ENCODE measurements at regions not wholly inside any gene's neighbourhood (a gene's known extent, or its start where the extent isn't known, plus 50 kb on each side); places are given as distances from the start of the nearest gene placed in this dataset.

DNA sequence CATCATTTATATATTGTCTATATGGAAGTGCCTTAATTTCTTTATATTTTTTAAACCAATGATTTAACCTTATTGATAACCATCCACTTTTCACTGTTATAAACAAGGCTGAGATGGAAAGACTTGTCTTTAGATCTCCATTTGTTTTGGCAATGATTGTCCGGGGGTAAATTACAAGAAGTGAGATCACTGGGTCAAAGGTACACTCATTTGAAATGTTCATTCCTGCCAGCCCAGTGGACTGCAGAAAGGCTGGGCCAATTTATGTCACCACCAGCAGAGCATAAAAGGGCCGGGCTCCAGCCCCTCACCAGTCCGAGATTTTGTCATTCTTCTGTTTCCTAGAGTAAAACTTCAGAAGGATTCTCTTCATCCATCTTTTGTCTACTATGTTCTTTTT is 93.6 kb upstream of the NEO1 start:
- POLR2A ChIA-PET = no interaction called here
- Histone ChIP-seq H3K4me1 (no peaks in the 10 kb centered on the region), H3K4me3 (ENCODE audit: low read depth, low read length) (no peak overlapping the region), H3K27me3 (replicated peaks; ENCODE audit: control insufficient read depth, insufficient read depth, low read length) (no peaks in the 10 kb centered on the region), H3K36me3 (ENCODE audit: control insufficient read depth, insufficient read depth, low read length) (no peaks in the 10 kb centered on the region), H3K9me3 (no peaks in the 10 kb centered on the region)
- H3K4me3 Mint-ChIP-seq (ENCODE audit: unreplicated experiment) = no peak overlapping the region
- no TSS peak for BruUV-seq (replicated peaks)
- DNase-seq = no peak
- H3K4me1 Mint-ChIP-seq (ENCODE audit: low read depth, unreplicated experiment) = no peaks in the 10 kb centered on the region
- H3K27me3 Mint-ChIP-seq (ENCODE audit: insufficient read depth, unreplicated experiment) = peaks cover 2% of the 10 kb centered on the region
- H3K9me3 Mint-ChIP-seq (ENCODE audit: unreplicated experiment) = peaks cover 1% of the 10 kb centered on the region
- H3K36me3 Mint-ChIP-seq (ENCODE audit: insufficient read depth, unreplicated experiment) = no peaks in the 10 kb centered on the region
- intact Hi-C loops (cut with micrococcal nuclease; ENCODE audit: unreplicated experiment) = no loop called here
- CTCF ChIA-PET = no interaction called here
- TF ChIP-seq, protein P1, sequence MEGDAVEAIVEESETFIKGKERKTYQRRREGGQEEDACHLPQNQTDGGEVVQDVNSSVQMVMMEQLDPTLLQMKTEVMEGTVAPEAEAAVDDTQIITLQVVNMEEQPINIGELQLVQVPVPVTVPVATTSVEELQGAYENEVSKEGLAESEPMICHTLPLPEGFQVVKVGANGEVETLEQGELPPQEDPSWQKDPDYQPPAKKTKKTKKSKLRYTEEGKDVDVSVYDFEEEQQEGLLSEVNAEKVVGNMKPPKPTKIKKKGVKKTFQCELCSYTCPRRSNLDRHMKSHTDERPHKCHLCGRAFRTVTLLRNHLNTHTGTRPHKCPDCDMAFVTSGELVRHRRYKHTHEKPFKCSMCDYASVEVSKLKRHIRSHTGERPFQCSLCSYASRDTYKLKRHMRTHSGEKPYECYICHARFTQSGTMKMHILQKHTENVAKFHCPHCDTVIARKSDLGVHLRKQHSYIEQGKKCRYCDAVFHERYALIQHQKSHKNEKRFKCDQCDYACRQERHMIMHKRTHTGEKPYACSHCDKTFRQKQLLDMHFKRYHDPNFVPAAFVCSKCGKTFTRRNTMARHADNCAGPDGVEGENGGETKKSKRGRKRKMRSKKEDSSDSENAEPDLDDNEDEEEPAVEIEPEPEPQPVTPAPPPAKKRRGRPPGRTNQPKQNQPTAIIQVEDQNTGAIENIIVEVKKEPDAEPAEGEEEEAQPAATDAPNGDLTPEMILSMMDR (IDR thresholded peaks at IDR 0.05; ENCODE audit: insufficient read depth in 1 of 2, low read depth in 1 of 2, low read length in 1 of 2, severe bottlenecking in 1 of 2, unreplicated experiment in 1 of 2) = no peak
- H3K27ac Mint-ChIP-seq (ENCODE audit: unreplicated experiment) = no peak overlapping the region

DNA sequence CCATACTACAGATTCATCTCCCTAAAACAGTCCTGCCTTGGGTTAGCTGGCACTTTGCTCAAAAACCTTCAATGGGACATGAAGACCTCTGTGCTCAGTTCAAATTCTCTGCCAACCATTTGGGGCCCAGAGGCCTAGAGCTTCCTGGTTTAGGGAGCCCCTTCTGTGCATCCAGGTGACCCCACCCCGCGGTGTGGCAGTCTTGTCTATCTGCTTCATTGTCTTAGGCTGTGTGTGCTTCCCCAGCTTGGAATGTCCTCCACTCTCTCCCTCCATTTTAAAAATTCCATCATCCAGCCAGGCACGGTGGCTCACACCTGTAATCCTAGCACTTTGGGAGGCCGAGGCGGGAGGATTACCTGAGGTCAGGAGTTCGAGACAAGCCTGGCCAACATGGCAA is 99.0 kb upstream of the NEO1 start:
- Histone ChIP-seq H3K36me3 (ENCODE audit: control insufficient read depth, insufficient read depth, low read length) (no peaks in the 10 kb centered on the region), H3K27me3 (replicated peaks; ENCODE audit: control insufficient read depth, insufficient read depth, low read length) (no peaks in the 10 kb centered on the region), H3K4me3 (ENCODE audit: low read depth, low read length) (no peak overlapping the region), H3K9me3 (0 out of 2 replicates have a peak, but pooled peaks cover 3% of the 10 kb centered on the region), H3K4me1 (no peaks in the 10 kb centered on the region)
- H3K4me1 Mint-ChIP-seq (ENCODE audit: low read depth, unreplicated experiment) = no peaks in the 10 kb centered on the region
- ChIA-PET CTCF (no interaction called here), POLR2A (no interaction called here)
- no peak overlapping the region for H3K27ac Mint-ChIP-seq (ENCODE audit: unreplicated experiment)
- H3K9me3 Mint-ChIP-seq (ENCODE audit: unreplicated experiment) = peaks cover 6% of the 10 kb centered on the region
- peaks cover 5% of the 10 kb centered on the region for H3K27me3 Mint-ChIP-seq (ENCODE audit: insufficient read depth, unreplicated experiment)
- intact Hi-C loops (cut with micrococcal nuclease; ENCODE audit: unreplicated experiment) = no loop called here
- H3K36me3 Mint-ChIP-seq (ENCODE audit: insufficient read depth, unreplicated experiment) = no peaks in the 10 kb centered on the region
- TF ChIP-seq, protein P1 (IDR thresholded peaks at IDR 0.05; ENCODE audit: insufficient read depth in 1 of 2, low read depth in 1 of 2, low read length in 1 of 2, severe bottlenecking in 1 of 2, unreplicated experiment in 1 of 2) = no peak
- BruUV-seq (replicated peaks) = no TSS peak
- DNase-seq = no peak
- no peak overlapping the region for H3K4me3 Mint-ChIP-seq (ENCODE audit: unreplicated experiment)

DNA sequence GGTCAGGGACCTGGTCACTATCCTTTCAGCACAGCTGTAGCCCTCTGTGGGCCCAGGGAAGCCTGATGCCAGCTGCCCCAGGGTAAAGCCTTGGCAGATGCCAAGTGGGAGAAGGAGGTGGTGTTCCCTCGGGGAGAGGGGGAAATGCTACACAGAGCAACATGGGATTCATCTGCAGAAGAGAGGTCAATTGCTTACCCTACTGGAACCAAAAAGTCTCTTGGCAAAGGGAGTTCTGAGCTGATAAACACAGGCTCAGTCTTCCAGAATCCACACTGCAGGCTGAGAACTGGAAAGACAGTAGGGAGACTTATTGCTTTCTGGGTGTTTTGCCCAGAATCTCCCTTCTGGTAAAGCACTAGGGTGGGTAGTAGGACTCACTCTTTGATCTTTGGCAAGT is 100.1 kb upstream of the NEO1 start:
- Mint-ChIP-seq H3K27me3 (ENCODE audit: insufficient read depth, unreplicated experiment) (peaks cover 5% of the 10 kb centered on the region), H3K36me3 (ENCODE audit: insufficient read depth, unreplicated experiment) (no peaks in the 10 kb centered on the region), H3K4me1 (ENCODE audit: low read depth, unreplicated experiment) (no peaks in the 10 kb centered on the region), H3K27ac (ENCODE audit: unreplicated experiment) (no peak overlapping the region), H3K9me3 (ENCODE audit: unreplicated experiment) (peaks cover 6% of the 10 kb centered on the region), H3K4me3 (ENCODE audit: unreplicated experiment) (no peak overlapping the region)
- H3K9me3 ChIP-seq = 0 out of 2 replicates have a peak, but pooled peaks cover 3% of the 10 kb centered on the region
- BruUV-seq (replicated peaks) = no TSS peak
- TF ChIP-seq, protein P1 (IDR thresholded peaks at IDR 0.05; ENCODE audit: insufficient read depth in 1 of 2, low read depth in 1 of 2, low read length in 1 of 2, severe bottlenecking in 1 of 2, unreplicated experiment in 1 of 2) = no peak
- H3K4me1 ChIP-seq = no peaks in the 10 kb centered on the region
- no peaks in the 10 kb centered on the region for H3K27me3 ChIP-seq (replicated peaks; ENCODE audit: control insufficient read depth, insufficient read depth, low read length)
- ChIA-PET CTCF (no interaction called here), POLR2A (no interaction called here)
- H3K36me3 ChIP-seq (ENCODE audit: control insufficient read depth, insufficient read depth, low read length) = no peaks in the 10 kb centered on the region
- intact Hi-C loops (cut with micrococcal nuclease; ENCODE audit: unreplicated experiment) = no loop called here
- DNase-seq = no peak
- H3K4me3 ChIP-seq (ENCODE audit: low read depth, low read length) = no peak overlapping the region

Data from Caco-2 (cell line).